T-cell (primary cell): ENCODE measurements at regions not wholly inside any gene's neighbourhood (a gene's known extent, or its start where the extent isn't known, plus 50 kb on each side); places are given as distances from the start of the nearest gene placed in this dataset.

ENCODE experiments used
- ATAC-seq, 4 experiments: fragments of 200-7000 bp in 3 of 4; fragments of 150-1000 bp in 1 of 4; cut with Tn5 transposase; replicated peaks in 1 of 4; 1 replicate in 3 of 4; 2 replicates in 1 of 4; pipeline ENCODE4 v1.10.0; 2021; ENCODE audit warnings: moderate library complexity in 3 of 4, mild to moderate bottlenecking in 2 of 4, moderate number of reproducible peaks in 1 of 4
- CTCF ChIA-PET, 2 donors: fragments of 300-600 bp; sonication (Branson Sonifier 250); formaldehyde crosslinking; loops; one replicate each; lab custom pipeline; 2022; ENCODE audit warnings: antibody characterized with exemption in 2 of 2; lab: Charles Lee
- POLR2A ChIA-PET, 2 donors: fragments of 300-600 bp; sonication (Branson Sonifier 250); formaldehyde crosslinking; loops; one replicate each; lab custom pipeline; 2022; ENCODE audit warnings: antibody characterized with exemption in 2 of 2; lab: Charles Lee
- DNase-seq, 35 experiments: peaks; one replicate each; pipeline versions ENCODE4 v3.0.0 to v3.0.0-alpha.2; 2013 to 2023
- H3K27ac ChIP-seq: one replicate; pipeline ENCODE4 v1.5.1; 2013; ENCODE audit warnings: low read length
- H3K27me3 ChIP-seq, 2 experiments: replicated peaks in 1 of 2; 1 replicate in 1 of 2; 2 replicates in 1 of 2; pipeline versions ENCODE4 v1.6.1 to v1.7.0; 2013; ENCODE audit warnings: low read length in 1 of 2, mixed read lengths in 1 of 2; ENCODE audit not compliant: control insufficient read depth in 2 of 2, insufficient read depth in 2 of 2; ENCODE audit errors: extremely low read depth in 1 of 2
- H3K36me3 ChIP-seq, 2 donors: 1 replicate in 1 of 2; 2 replicates in 1 of 2; pipeline versions ENCODE4 v1.6.1 to v1.7.0; 2013; ENCODE audit warnings: low read length in 1 of 2; ENCODE audit not compliant: control insufficient read depth in 2 of 2, insufficient read depth in 1 of 2; ENCODE audit errors: extremely low read depth in 1 of 2
- H3K4me1 ChIP-seq, 2 experiments: 1 replicate in 1 of 2; 2 replicates in 1 of 2; pipeline versions ENCODE4 v1.6.1 to v1.7.0; 2013; ENCODE audit warnings: low read length in 2 of 2, mixed read lengths in 1 of 2; ENCODE audit not compliant: insufficient read depth in 2 of 2, control insufficient read depth in 1 of 2; ENCODE audit errors: extremely low read depth in 1 of 2
- H3K4me3 ChIP-seq, 2 donors: 1 replicate in 1 of 2; 2 replicates in 1 of 2; pipeline versions ENCODE4 v1.5.1 to v1.7.0; 2013; ENCODE audit warnings: mild to moderate bottlenecking in 2 of 2, low read length in 1 of 2, moderate library complexity in 1 of 2; ENCODE audit not compliant: control insufficient read depth in 1 of 2; ENCODE audit errors: extremely low read depth in 1 of 2
- H3K9me3 ChIP-seq: 2 replicates; pipeline ENCODE4 v1.7.0; 2013
- H3K27ac Mint-ChIP-seq, 2 donors: one replicate each; pipeline ENCODE4 v1.8.0; 2020 to 2021; ENCODE audit warnings: mild to moderate bottlenecking in 2 of 2, mixed read lengths in 2 of 2
- H3K27me3 Mint-ChIP-seq, 2 donors: one replicate each; pipeline ENCODE4 v1.8.0; 2021 to 2022; ENCODE audit warnings: mixed read lengths in 2 of 2
- H3K36me3 Mint-ChIP-seq: one replicate; pipeline ENCODE4 v1.8.0; 2021; ENCODE audit warnings: mixed read lengths
- H3K4me1 Mint-ChIP-seq, 3 donors: one replicate each; pipeline ENCODE4 v1.8.0; 2020 to 2022; ENCODE audit warnings: mixed read lengths in 3 of 3, mild to moderate bottlenecking in 1 of 3
- H3K4me3 Mint-ChIP-seq, 3 donors: one replicate each; pipeline ENCODE4 v1.8.0; 2020 to 2022; ENCODE audit warnings: mild to moderate bottlenecking in 3 of 3, mixed read lengths in 3 of 3, moderate library complexity in 3 of 3
- H3K9me3 Mint-ChIP-seq, 3 donors: one replicate each; pipeline ENCODE4 v1.8.0; 2020 to 2022; ENCODE audit warnings: mixed read lengths in 3 of 3
- WGBS: methylation state at CpG from one replicate; pipeline ENCODE4 v1.1.5; 2013; ENCODE audit warnings: missing lambda C conversion rate; ENCODE audit not compliant: insufficient coverage; 5-methylcytosine and 5-hydroxymethylcytosine counted together

DNA sequence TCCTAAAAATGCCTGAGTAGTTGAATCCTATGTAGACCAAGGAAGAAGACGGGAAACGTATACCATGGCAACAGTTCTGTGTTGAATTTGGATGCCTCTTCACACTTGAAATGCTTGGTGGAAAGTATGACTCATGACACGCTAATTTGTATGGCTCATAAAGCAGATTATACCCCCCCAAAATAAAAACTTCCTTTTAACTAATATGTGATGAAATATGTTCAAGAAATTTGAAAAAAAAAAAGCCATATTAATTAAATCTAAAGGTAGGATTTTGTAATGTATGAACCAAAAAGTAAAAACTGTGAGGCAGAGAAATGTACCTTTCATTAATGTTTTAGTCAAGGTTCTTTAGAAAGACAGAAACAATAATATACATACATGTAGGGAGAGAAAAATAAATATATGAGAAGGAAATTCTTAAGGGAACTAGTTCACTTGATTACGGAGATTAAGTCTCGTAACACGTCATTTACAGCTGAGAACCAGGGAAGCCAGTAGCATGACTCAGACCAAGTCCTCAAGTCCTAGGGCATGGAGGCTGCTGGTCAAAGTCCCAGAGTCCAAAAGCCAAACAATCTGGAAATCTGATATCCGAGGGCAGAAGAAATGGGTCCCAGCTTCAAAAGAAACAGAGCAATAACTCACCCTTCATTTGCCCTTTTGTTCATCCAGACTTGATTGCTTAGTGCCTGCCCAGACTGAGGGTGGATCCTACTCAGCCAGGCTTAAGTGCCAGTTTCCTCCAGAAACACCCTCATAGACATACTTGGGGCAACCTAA is 485.1 kb downstream of the SEMA3D start:
- H3K36me3 ChIP-seq = no peaks in the 10 kb centered on the region
- no peaks in the 10 kb centered on the region for H3K27me3 ChIP-seq
- Mint-ChIP-seq H3K4me3 (no peak overlapping the region), H3K4me1 (no peaks in the 10 kb centered on the region), H3K36me3 (no peaks in the 10 kb centered on the region), H3K27ac (no peak overlapping the region), H3K27me3 (no peaks in the 10 kb centered on the region), H3K9me3 (no peaks in the 10 kb centered on the region)
- CTCF ChIA-PET = no interaction called here
- H3K27ac ChIP-seq = no peak overlapping the region
- 85% methylated on average over 3 of the region's 7 CpGs for WGBS
- ATAC-seq (no peak), DNase-seq (no peak)
- no peaks in the 10 kb centered on the region for H3K4me1 ChIP-seq
- no peaks in the 10 kb centered on the region for H3K9me3 ChIP-seq
- H3K4me3 ChIP-seq = no peak overlapping the region
- POLR2A ChIA-PET = no interaction called here

DNA sequence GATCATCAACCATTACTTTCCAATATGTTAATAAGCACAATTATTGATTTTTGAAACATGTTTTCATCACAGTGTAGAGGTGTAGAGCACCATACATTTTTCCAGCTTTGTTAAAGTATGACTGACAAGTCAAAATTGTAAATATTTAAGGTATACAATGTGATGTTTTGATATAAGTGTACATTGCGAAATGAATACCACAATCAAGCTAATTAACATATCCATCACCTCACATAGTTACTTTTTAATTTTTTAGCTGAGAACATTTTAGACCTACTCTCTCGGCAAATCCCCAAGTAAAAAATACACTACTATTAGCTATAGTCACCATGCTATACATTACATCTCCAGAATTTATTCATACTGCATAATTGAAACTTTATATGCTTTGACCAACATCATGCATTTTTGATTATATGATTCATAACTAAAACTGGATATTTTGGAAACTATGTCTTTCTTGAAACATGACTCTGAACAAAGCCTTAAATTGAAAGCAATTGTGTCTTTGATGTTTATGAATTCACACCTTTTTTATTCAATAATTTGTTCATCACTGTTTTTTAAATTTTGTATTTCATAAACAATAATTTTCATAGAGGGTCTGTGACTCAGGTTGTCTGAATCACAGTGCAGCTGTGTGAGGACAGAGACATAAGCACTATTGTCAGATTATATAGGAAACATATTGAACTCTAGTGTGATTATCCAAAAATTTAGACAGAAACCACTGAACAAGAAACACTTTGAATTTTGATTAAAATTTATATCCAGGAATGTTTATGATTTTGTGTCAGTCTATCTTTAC is 486.1 kb downstream of the SEMA3D start:
- H3K27me3 Mint-ChIP-seq = no peaks in the 10 kb centered on the region
- WGBS = 100% methylated on average over 1 of the region's 2 CpGs
- Histone ChIP-seq H3K36me3 (no peaks in the 10 kb centered on the region), H3K4me1 (no peaks in the 10 kb centered on the region), H3K27ac (no peak overlapping the region), H3K27me3 (no peaks in the 10 kb centered on the region), H3K4me3 (no peak overlapping the region), H3K9me3 (no peaks in the 10 kb centered on the region)
- CTCF ChIA-PET = no interaction called here
- no peak overlapping the region for H3K27ac Mint-ChIP-seq
- H3K4me1 Mint-ChIP-seq = no peaks in the 10 kb centered on the region
- H3K4me3 Mint-ChIP-seq = no peak overlapping the region
- no peak for DNase-seq
- no peaks in the 10 kb centered on the region for H3K36me3 Mint-ChIP-seq
- ATAC-seq = no peak
- POLR2A ChIA-PET = no interaction called here
- no peaks in the 10 kb centered on the region for H3K9me3 Mint-ChIP-seq

- ATAC-seq (no peak), DNase-seq (no peak)
- no peaks in the 10 kb centered on the region for H3K27me3 ChIP-seq
- H3K9me3 ChIP-seq = no peaks in the 10 kb centered on the region
- Mint-ChIP-seq H3K4me1 (no peaks in the 10 kb centered on the region), H3K27me3 (no peaks in the 10 kb centered on the region), H3K36me3 (no peaks in the 10 kb centered on the region), H3K27ac (no peak overlapping the region), H3K4me3 (no peak overlapping the region), H3K9me3 (no peaks in the 10 kb centered on the region)
- ChIA-PET POLR2A (no interaction called here), CTCF (no interaction called here)
- H3K36me3 ChIP-seq = no peaks in the 10 kb centered on the region
- H3K4me1 ChIP-seq = no peaks in the 10 kb centered on the region
- no peak overlapping the region for H3K27ac ChIP-seq
- H3K4me3 ChIP-seq = no peak overlapping the region
- no CpG with 5 or more reads among the region's 2 CpGs for WGBS
Measured at GRCh38 chr7:84697506-84697905, 489.4 kb downstream of the SEMA3D start.

DNA sequence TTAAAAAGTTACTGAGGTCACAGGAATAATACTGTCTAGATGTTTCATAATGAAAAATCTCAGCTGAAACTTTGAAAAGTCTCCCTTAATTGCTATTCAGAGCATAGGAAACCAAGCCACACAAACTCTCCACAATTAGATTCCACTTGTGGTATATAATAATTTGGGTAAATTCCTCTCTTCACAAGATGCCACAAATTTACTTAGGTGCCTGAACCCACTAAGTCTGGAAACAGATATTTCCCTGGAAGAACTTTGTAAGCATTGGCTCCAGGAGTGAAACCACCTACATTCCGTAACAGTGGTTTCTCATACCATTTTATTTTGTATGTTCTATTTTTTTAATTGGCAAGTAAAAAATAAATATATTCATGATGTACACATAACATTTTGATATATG is 493.4 kb downstream of the SEMA3D start:
- no peaks in the 10 kb centered on the region for H3K36me3 Mint-ChIP-seq
- no peaks in the 10 kb centered on the region for H3K4me1 Mint-ChIP-seq
- H3K9me3 Mint-ChIP-seq = peaks cover 2 to 5% (median 3%) of the 10 kb centered on the region in 3 donors
- H3K36me3 ChIP-seq = no peaks in the 10 kb centered on the region
- H3K27me3 ChIP-seq = no peaks in the 10 kb centered on the region
- WGBS = no CpG with 5 or more reads among the region's 1 CpG
- H3K4me3 Mint-ChIP-seq = no peak overlapping the region
- CTCF ChIA-PET = no interaction called here
- DNase-seq (no peak), ATAC-seq (no peak)
- no peak overlapping the region for H3K27ac ChIP-seq
- H3K27me3 Mint-ChIP-seq = no peaks in the 10 kb centered on the region
- POLR2A ChIA-PET = no interaction called here
- H3K4me3 ChIP-seq = no peak overlapping the region
- H3K27ac Mint-ChIP-seq = no peak overlapping the region
- H3K4me1 ChIP-seq = no peaks in the 10 kb centered on the region
- no peaks in the 10 kb centered on the region for H3K9me3 ChIP-seq

DNA sequence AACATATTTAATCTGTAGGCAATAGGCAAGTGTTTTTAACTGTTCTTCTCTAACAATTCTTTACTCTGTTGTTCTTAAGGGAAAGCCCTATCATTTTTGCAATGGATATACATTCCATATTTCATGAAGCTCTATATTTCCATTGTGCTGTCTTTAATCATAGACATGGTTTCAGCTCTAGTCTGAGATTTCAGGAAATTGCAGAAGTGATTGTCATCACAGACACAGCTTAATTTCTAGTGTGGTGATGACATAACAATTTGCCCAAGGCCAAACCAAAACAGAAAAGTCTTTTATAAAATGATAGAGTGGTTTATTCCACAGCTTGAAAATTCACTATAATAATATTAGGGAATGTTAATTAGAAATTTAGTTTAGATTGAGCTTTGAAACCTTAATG is 494.1 kb upstream of the SEMA3A start:
- Mint-ChIP-seq H3K27ac (no peak overlapping the region), H3K4me3 (no peak overlapping the region), H3K4me1 (no peaks in the 10 kb centered on the region), H3K27me3 (no peaks in the 10 kb centered on the region), H3K36me3 (no peaks in the 10 kb centered on the region), H3K9me3 (peaks cover 2 to 5% (median 3%) of the 10 kb centered on the region in 3 donors)
- CTCF ChIA-PET = no interaction called here
- no peaks in the 10 kb centered on the region for H3K36me3 ChIP-seq
- no peaks in the 10 kb centered on the region for H3K27me3 ChIP-seq
- no peak overlapping the region for H3K4me3 ChIP-seq
- no peaks in the 10 kb centered on the region for H3K4me1 ChIP-seq
- no peaks in the 10 kb centered on the region for H3K9me3 ChIP-seq
- POLR2A ChIA-PET = no interaction called here
- ATAC-seq = no peak
- DNase-seq = no peak
- H3K27ac ChIP-seq = no peak overlapping the region

GRCh38 chr7:84686373-84686772 is 491.8 kb upstream of the SEMA3A start:
- CTCF ChIA-PET = no interaction called here
- Histone ChIP-seq H3K27ac (no peak overlapping the region), H3K27me3 (no peaks in the 10 kb centered on the region), H3K36me3 (no peaks in the 10 kb centered on the region), H3K4me1 (no peaks in the 10 kb centered on the region), H3K9me3 (no peaks in the 10 kb centered on the region), H3K4me3 (no peak overlapping the region)
- WGBS = no CpG with 5 or more reads among the region's 1 CpG
- Mint-ChIP-seq H3K4me3 (no peak overlapping the region), H3K27ac (no peak overlapping the region), H3K4me1 (no peaks in the 10 kb centered on the region), H3K36me3 (no peaks in the 10 kb centered on the region), H3K27me3 (no peaks in the 10 kb centered on the region), H3K9me3 (peaks cover under 1 to 5% (median 2%) of the 10 kb centered on the region in 3 donors)
- ATAC-seq (no peak), DNase-seq (no peak)
- POLR2A ChIA-PET = no interaction called here
